BLaER1 treated with 17β-estradiol and CSF1 and Interleukin-3, amounts not matched to agents 10 nM and 100 nM (cell line): ENCODE measurements at regions not wholly inside any gene's neighbourhood (a gene's known extent, or its start where the extent isn't known, plus 50 kb on each side); places are given as distances from the start of the nearest gene placed in this dataset.

Experiments
- H3K27ac ChIP-seq, 11 experiments: shearing (Covaris generic); formaldehyde crosslinking; 2 replicates each; pipeline ENCODE4 v1.8.1; 2022
- H3K27me3 ChIP-seq, 11 experiments: shearing (Covaris generic); formaldehyde crosslinking; 2 replicates each; pipeline ENCODE4 v1.8.1; 2022
- H3K36me3 ChIP-seq, 11 experiments: shearing (Covaris generic); formaldehyde crosslinking; 2 replicates each; pipeline ENCODE4 v1.8.1; 2022
- H3K4me1 ChIP-seq, 10 experiments: shearing (Covaris generic); formaldehyde crosslinking; 2 replicates each; pipeline ENCODE4 v1.8.1; 2022
- H3K4me2 ChIP-seq, 11 experiments: shearing (Covaris generic); formaldehyde crosslinking; 2 replicates each; pipeline ENCODE4 v1.8.1; 2022
- H3K4me3 ChIP-seq, 10 experiments: shearing (Covaris generic); formaldehyde crosslinking; 2 replicates each; pipeline ENCODE4 v1.8.1; 2022
- H3K9ac ChIP-seq, 11 experiments: shearing (Covaris generic); formaldehyde crosslinking; 2 replicates each; pipeline ENCODE4 v1.8.1; 2022
- H3K9me3 ChIP-seq, 11 experiments: shearing (Covaris generic); formaldehyde crosslinking; replicated peaks in 1 of 11; 2 replicates each; pipeline ENCODE4 v1.8.1; 2022
- H4K20me1 ChIP-seq, 11 experiments: shearing (Covaris generic); formaldehyde crosslinking; 2 replicates each; pipeline ENCODE4 v1.8.1; 2022
- Cebpa-rat ChIP-seq, 11 experiments: shearing (Covaris generic); IDR thresholded peaks; 2 replicates each; pipeline ENCODE4 v1.8.1; 2022

DNA sequence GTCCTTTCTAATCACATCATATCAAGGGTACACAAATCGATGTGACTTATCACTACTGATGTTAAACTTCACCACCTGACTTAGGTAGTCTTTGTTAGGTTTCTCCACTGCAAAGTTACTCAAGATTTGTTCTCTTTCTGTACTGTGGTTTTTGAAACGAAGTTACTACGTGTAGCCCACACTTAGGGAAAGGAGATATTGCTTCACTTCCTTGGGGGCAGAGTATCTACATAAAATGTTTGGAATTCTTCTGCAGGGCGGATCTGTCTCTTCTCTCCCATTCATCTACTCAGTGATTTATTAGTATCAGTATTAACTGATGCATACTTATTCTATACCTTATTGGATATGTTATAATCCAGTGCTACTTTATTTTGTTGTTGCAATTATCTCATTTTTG lies 403.6 kb upstream of the MON1B start:
- no peak overlapping the region for H3K4me2 ChIP-seq
- no peaks in the 10 kb centered on the region for H3K9me3 ChIP-seq
- no peaks in the 10 kb centered on the region for H3K36me3 ChIP-seq
- no peaks in the 10 kb centered on the region for H3K27me3 ChIP-seq
- no peak overlapping the region for H3K9ac ChIP-seq
- H3K27ac ChIP-seq: no peak overlapping the region
- TF ChIP-seq Cebpa-rat (IDR thresholded peaks at IDR 0.05): no peak
- no peaks in the 10 kb centered on the region for H3K4me1 ChIP-seq
- no peak overlapping the region for H3K4me3 ChIP-seq
- no peaks in the 10 kb centered on the region for H4K20me1 ChIP-seq

DNA sequence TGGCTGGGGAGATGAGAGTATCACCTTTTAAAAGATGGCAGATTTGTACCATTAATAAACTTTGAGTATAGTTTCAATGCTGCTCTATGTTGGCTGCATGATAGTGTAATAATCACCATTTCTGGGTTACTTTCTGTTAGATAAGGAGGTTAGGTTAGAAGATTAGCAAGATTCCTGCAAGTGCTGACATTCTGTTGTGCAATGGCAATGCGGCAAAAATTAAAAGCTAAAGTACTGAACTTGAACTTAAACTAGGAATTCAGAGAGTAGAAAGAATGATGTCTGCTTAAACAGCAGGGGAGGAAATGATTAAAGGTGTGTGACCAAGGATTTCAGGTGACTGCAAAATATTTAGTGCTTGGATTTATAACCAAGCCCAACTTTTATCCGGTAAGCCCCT lies 399.8 kb upstream of the MON1B start:
- Histone ChIP-seq H3K27ac (no peak overlapping the region), H3K4me2 (no peak overlapping the region), H3K4me3 (no peak overlapping the region), H3K27me3 (no peaks in the 10 kb centered on the region), H4K20me1 (no peaks in the 10 kb centered on the region), H3K36me3 (no peaks in the 10 kb centered on the region), H3K9me3 (no peaks in the 10 kb centered on the region), H3K4me1 (no peaks in the 10 kb centered on the region), H3K9ac (no peak overlapping the region)
- TF ChIP-seq Cebpa-rat (IDR thresholded peaks at IDR 0.05): no peak

DNA sequence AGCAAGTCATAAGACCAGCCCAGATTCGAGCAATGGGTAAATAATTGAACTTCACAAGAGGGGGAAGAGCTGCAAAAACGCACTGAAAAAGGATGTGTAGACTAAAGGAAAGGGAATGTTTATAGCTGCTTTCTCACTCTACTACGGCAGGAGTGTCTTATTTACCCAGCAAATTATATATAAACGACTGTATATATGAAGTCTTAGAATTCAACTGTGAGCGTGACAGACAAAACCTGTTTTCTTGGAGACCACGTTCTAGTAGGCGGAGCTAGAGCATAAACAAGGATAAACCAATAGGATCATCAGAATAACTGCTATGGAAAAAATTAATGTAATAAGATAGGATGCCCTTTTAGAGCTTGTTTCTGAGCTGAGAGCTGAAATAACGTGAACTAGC lies 394.6 kb upstream of the MON1B start:
- TF ChIP-seq Cebpa-rat (IDR thresholded peaks at IDR 0.05): no peak
- H3K27ac ChIP-seq: no peak overlapping the region
- H3K4me3 ChIP-seq: no peak overlapping the region
- H4K20me1 ChIP-seq: no peaks in the 10 kb centered on the region
- H3K4me1 ChIP-seq: no peaks in the 10 kb centered on the region
- no peak overlapping the region for H3K9ac ChIP-seq
- H3K4me2 ChIP-seq: no peak overlapping the region
- no peaks in the 10 kb centered on the region for H3K9me3 ChIP-seq
- H3K27me3 ChIP-seq: no peaks in the 10 kb centered on the region
- H3K36me3 ChIP-seq: no peaks in the 10 kb centered on the region

DNA sequence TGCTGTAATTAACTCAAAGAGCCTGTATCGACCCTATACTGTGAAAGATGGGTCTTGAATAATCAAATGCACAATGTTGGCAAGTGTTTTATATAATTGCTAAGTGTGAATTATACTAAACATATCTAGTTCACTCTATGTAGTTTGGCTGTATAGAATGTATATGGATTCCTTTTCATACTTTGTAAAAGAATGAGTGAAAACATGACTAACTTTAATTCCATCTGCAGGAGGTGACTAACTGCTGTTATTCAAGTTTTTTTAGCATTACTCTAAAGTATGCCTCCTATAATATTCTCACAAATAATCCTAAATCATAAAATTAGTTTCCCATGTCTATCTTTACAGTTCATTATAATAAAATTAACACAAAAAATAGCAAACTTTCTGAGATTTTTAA lies 394.0 kb upstream of the MON1B start:
- no peak overlapping the region for H3K4me2 ChIP-seq
- no peaks in the 10 kb centered on the region for H3K27me3 ChIP-seq
- H3K27ac ChIP-seq: no peak overlapping the region
- no peak for TF ChIP-seq Cebpa-rat (IDR thresholded peaks at IDR 0.05)
- no peaks in the 10 kb centered on the region for H4K20me1 ChIP-seq
- no peak overlapping the region for H3K4me3 ChIP-seq
- H3K36me3 ChIP-seq: no peaks in the 10 kb centered on the region
- H3K9me3 ChIP-seq: no peaks in the 10 kb centered on the region
- H3K9ac ChIP-seq: no peak overlapping the region
- H3K4me1 ChIP-seq: no peaks in the 10 kb centered on the region

DNA sequence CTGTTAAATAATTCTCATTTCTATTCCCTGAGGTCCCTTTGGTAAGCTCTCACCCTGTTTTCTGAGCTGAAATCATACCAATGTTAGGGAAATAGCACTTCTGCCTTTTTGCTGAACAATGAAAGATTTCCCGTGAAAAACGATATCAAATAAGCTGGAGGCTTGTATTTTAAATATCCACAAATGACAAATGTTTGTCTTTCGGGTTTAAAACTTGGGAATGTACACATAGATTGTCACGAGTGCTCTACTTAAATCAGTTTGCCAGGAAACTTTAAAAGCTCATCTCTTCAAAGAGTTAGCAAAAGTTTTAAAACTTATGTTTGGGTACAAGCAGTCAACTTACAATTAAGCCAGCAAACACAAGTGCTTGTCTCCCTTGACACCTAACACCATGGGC lies 393.5 kb upstream of the MON1B start:
- Histone ChIP-seq H3K36me3 (no peaks in the 10 kb centered on the region), H3K27me3 (no peaks in the 10 kb centered on the region), H3K4me1 (no peaks in the 10 kb centered on the region), H3K4me3 (no peak overlapping the region), H3K27ac (no peak overlapping the region), H3K9me3 (no peaks in the 10 kb centered on the region), H3K9ac (no peak overlapping the region), H4K20me1 (no peaks in the 10 kb centered on the region), H3K4me2 (no peak overlapping the region)
- no peak for TF ChIP-seq Cebpa-rat (IDR thresholded peaks at IDR 0.05)

DNA sequence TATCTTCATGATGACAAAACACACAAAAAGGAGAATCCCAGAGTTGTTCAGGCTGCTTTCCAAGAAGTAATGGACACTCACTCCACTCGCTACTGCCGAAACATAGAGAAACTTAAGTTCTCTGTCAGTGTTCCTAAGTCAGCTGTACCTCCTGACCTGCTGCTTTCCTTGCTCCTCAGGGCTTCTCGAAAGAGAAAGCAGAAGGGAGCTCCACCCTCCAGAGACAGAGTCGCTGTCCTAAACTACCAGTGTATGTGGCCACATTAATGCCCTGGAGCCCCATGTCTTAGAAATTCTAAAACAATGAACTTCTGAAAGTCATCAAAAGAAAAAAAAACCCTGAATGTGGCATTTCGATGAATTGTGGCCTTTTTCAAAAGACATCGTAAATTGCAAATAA lies 390.8 kb upstream of the MON1B start:
- Histone ChIP-seq H3K4me2 (no peak overlapping the region), H3K27me3 (no peaks in the 10 kb centered on the region), H3K36me3 (no peaks in the 10 kb centered on the region), H3K27ac (no peak overlapping the region), H3K4me1 (no peaks in the 10 kb centered on the region), H4K20me1 (no peaks in the 10 kb centered on the region), H3K9me3 (no peaks in the 10 kb centered on the region), H3K9ac (no peak overlapping the region), H3K4me3 (no peak overlapping the region)
- no peak for TF ChIP-seq Cebpa-rat (IDR thresholded peaks at IDR 0.05)

DNA sequence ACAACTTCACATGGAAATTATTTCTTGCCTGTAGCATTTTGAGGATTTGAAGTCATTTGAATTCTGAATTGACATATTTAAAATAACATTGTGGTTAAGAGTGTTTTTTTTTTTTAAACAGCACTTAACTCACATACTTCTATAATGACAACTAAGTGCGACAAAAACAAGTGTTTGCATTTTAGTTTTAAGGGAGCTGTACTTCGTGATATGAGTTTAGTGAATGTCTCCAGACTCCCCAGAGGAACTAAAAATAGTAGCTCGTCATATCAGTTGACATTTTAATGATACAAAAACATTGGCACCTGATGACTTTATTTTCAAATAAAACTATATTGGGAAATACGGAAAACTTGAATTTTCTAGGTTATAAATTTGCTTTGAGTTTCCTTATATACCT lies 389.6 kb upstream of the MON1B start:
- Histone ChIP-seq H3K9ac (no peak overlapping the region), H3K27ac (no peak overlapping the region), H3K9me3 (no peaks in the 10 kb centered on the region), H3K4me3 (no peak overlapping the region), H3K4me1 (no peaks in the 10 kb centered on the region), H4K20me1 (no peaks in the 10 kb centered on the region), H3K4me2 (no peak overlapping the region), H3K36me3 (no peaks in the 10 kb centered on the region), H3K27me3 (no peaks in the 10 kb centered on the region)
- no peak for TF ChIP-seq Cebpa-rat (IDR thresholded peaks at IDR 0.05)

DNA sequence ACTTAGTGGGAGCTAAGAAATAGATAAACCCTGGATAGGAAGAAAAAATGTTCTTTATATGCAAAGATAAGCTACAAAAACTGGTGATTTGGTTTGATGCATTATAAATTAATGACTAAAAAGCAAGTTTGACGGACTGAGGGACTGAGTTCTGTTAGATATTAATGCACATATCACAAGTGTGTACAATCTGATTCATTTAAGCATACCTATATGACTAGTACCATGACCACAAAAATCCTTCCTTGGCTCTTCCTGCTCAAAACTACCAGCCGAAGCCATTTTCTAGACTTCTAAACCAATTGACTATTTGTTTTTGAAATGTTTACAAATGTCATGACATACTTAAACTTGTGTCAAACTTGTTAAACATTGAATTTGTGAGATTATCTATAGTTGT lies 374.5 kb upstream of the MON1B start:
- Histone ChIP-seq H3K4me3 (no peak overlapping the region), H4K20me1 (no peaks in the 10 kb centered on the region), H3K4me2 (no peak overlapping the region), H3K27ac (no peak overlapping the region), H3K9me3 (peaks cover 0 to 2% (median 0%) of the 10 kb centered on the region in 11 experiments; a peak in 2 of 22 replicates), H3K4me1 (peaks cover 0 to 3% (median 0%) of the 10 kb centered on the region in 10 experiments; a peak in 2 of 20 replicates), H3K27me3 (no peaks in the 10 kb centered on the region), H3K36me3 (no peaks in the 10 kb centered on the region), H3K9ac (no peak overlapping the region)
- TF ChIP-seq Cebpa-rat (IDR thresholded peaks at IDR 0.05): no peak

DNA sequence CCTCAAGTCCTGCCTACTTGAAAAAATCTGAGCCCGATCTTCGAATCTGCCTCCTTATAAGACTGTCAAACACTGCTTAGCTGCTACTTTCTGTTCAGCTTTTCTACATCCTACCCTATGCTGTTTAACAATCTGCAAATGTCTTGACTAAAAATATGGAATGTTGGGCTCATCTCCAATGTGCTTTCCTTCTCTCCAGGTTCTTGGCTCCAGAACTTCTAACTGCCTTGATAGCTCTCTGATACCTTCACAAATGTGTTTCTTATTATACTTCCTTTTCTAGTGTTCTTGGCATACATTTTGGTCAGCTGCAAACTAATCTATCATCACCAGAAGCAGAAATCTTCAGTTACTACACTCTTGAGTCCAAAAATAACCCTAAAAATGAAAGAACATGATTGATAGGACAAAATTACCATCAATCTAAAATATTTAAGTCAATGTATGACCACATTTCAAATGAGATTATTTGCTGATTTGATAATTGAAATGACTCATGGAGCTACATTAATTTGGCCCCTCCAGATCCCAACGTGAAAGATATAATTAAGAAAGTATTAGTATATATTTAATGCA lies 372.3 kb upstream of the MON1B start:
- H3K9ac ChIP-seq: no peak overlapping the region
- no peaks in the 10 kb centered on the region for H4K20me1 ChIP-seq
- TF ChIP-seq Cebpa-rat (IDR thresholded peaks at IDR 0.05): no peak
- no peak overlapping the region for H3K27ac ChIP-seq
- H3K27me3 ChIP-seq: no peaks in the 10 kb centered on the region
- H3K4me3 ChIP-seq: no peak overlapping the region
- no peak overlapping the region for H3K4me2 ChIP-seq
- no peaks in the 10 kb centered on the region for H3K9me3 ChIP-seq
- H3K36me3 ChIP-seq: no peaks in the 10 kb centered on the region
- H3K4me1 ChIP-seq: peaks cover 0 to 9% (median 0%) of the 10 kb centered on the region in 10 experiments; a peak in 5 of 20 replicates

DNA sequence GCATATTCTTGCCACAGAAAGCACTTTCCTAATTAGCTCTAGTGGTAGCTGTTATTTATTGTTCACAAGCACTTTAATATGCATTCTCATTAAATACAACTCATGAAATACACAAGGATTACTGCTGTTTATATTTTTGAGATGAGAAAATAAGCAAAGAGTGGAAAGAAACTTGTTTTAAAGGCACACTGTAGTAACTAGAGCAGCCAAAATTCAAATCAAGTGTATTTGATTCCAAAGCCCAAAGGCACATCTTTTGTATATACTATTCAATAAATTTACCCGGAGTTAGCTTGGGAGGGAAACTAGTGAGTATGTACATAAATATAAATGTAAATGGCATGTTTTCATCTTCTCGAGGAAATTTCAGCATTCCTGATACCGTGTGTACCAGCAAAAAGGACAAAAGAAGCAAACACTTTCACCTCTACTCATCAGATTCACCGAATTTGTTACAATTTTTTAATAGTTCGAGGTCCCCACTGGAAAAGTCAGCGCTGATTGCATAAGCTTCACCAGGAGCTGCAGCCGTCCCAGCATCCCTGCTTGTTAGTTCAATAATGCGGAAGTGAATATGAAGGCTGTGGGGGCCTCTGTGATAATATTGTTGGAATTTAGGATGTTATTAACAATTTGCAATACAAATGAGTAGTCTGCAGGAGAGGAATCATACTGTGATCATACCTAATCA lies 371.6 kb upstream of the MON1B start:
- Histone ChIP-seq H3K9ac (no peak overlapping the region), H3K4me3 (no peak overlapping the region), H3K9me3 (no peaks in the 10 kb centered on the region), H4K20me1 (no peaks in the 10 kb centered on the region), H3K36me3 (no peaks in the 10 kb centered on the region), H3K27ac (no peak overlapping the region), H3K4me1 (peaks cover 0 to 9% (median 0%) of the 10 kb centered on the region in 10 experiments; a peak in 5 of 20 replicates), H3K27me3 (no peaks in the 10 kb centered on the region), H3K4me2 (no peak overlapping the region)
- TF ChIP-seq Cebpa-rat (IDR thresholded peaks at IDR 0.05): no peak
